SK-N-SH (cell line): ENCODE measurements at regions not wholly inside any gene's neighbourhood (a gene's known extent, or its start where the extent isn't known, plus 50 kb on each side); places are given as distances from the start of the nearest gene placed in this dataset.

Experiments used
- GABPA ChIP-seq: IDR thresholded peaks from 2 replicates; pipeline ENCODE4 v1.4.0; 2012; ENCODE audit warnings: low read depth, mild to moderate bottlenecking
- MEF2A ChIP-seq: IDR thresholded peaks from 2 replicates; pipeline ENCODE4 v1.4.0; 2012; ENCODE audit warnings: low read depth, borderline replicate concordance
- NFIC ChIP-seq: IDR thresholded peaks from 2 replicates; pipeline ENCODE4 v1.4.0; 2012; ENCODE audit warnings: borderline replicate concordance
- NRF1 ChIP-seq: IDR thresholded peaks from 2 replicates; pipeline ENCODE4 v1.6.1; 2012; ENCODE audit warnings: low read depth, mild to moderate bottlenecking, low read length
- POLR2AphosphoS5 ChIP-seq: IDR thresholded peaks from 2 replicates; pipeline ENCODE4 v1.6.1; 2012; ENCODE audit warnings: low read depth, low read length
- TAF1 ChIP-seq: IDR thresholded peaks from 2 replicates; pipeline ENCODE4 v1.6.1; 2012; ENCODE audit warnings: low read depth, mild to moderate bottlenecking, low read length, moderate library complexity, borderline replicate concordance
- TF ChIP-seq, protein P1 (sequence below): fragments of 200-600 bp; sonication (generic); IDR thresholded peaks from 2 replicates; pipeline ENCODE4 v1.6.1; 2017; ENCODE audit warnings: antibody characterized with exemption, mild to moderate bottlenecking, moderate library complexity
- TF ChIP-seq, protein P2 (sequence below): IDR thresholded peaks from 2 replicates; pipeline ENCODE4 v1.4.0; 2012; ENCODE audit warnings: low read depth

DNA sequence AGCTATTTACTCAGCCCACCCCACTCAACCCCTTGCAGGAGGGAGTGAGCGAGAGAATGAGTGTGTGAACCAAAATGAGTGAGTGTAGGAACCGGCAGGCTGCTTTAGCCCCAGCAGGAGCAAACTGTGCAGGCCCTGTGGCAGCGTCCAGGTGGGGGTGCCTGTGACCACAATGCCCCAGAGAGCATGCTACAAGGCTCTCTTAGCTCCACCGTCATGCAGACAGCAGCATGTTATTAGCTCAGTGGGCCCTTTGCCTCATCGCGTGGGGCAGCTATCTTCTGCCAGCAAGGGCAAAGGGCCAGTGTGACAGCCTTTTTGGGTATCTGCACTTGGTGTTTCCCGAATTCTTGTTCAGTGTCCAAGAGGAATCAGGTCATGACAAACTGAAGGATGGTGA lies 271.3 kb downstream of the GPM6A start:
- TF ChIP-seq, protein P1, sequence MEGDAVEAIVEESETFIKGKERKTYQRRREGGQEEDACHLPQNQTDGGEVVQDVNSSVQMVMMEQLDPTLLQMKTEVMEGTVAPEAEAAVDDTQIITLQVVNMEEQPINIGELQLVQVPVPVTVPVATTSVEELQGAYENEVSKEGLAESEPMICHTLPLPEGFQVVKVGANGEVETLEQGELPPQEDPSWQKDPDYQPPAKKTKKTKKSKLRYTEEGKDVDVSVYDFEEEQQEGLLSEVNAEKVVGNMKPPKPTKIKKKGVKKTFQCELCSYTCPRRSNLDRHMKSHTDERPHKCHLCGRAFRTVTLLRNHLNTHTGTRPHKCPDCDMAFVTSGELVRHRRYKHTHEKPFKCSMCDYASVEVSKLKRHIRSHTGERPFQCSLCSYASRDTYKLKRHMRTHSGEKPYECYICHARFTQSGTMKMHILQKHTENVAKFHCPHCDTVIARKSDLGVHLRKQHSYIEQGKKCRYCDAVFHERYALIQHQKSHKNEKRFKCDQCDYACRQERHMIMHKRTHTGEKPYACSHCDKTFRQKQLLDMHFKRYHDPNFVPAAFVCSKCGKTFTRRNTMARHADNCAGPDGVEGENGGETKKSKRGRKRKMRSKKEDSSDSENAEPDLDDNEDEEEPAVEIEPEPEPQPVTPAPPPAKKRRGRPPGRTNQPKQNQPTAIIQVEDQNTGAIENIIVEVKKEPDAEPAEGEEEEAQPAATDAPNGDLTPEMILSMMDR, result no peak
- no peak for TF ChIP-seq NRF1
- no peak for TF ChIP-seq MEF2A
- TF ChIP-seq, protein P2, sequence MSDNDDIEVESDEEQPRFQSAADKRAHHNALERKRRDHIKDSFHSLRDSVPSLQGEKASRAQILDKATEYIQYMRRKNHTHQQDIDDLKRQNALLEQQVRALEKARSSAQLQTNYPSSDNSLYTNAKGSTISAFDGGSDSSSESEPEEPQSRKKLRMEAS, result no peak
- no peak for TF ChIP-seq GABPA
- TF ChIP-seq POLR2AphosphoS5, result no peak
- TF ChIP-seq TAF1, result no peak
- no peak for TF ChIP-seq NFIC
